HEK293 (cell line): ENCODE measurements at regions not wholly inside any gene's neighbourhood (a gene's known extent, or its start where the extent isn't known, plus 50 kb on each side); places are given as distances from the start of the nearest gene placed in this dataset.

Experiments
- GLIS2 ChIP-seq: fragments of 450-650 bp; formaldehyde crosslinking; IDR thresholded peaks from 2 replicates; pipeline ENCODE4 v1.5.1; 2016; ENCODE audit warnings: missing biosample characterization, missing genetic modification characterization
- ZNF510 ChIP-seq: fragments of 450-650 bp; formaldehyde crosslinking; IDR thresholded peaks from 2 replicates; pipeline ENCODE4 v1.5.1; 2018; ENCODE audit warnings: mild to moderate bottlenecking, missing genetic modification characterization, missing biosample characterization; ENCODE audit not compliant: insufficient replicate concordance
- ZNF777 ChIP-seq: fragments of 450-650 bp; formaldehyde crosslinking; IDR thresholded peaks from 2 replicates; pipeline ENCODE4 v1.5.1; 2017; ENCODE audit warnings: missing biosample characterization, missing genetic modification characterization, borderline replicate concordance
- TF ChIP-seq, protein P1 (sequence below): fragments of 450-650 bp; formaldehyde crosslinking; IDR thresholded peaks from 2 replicates; pipeline ENCODE4 v1.5.1; 2016; ENCODE audit warnings: missing biosample characterization, missing genetic modification characterization

GRCh38 chr2:344811-345210, 56.9 kb upstream of the ALKAL2 start:
- no peak for TF ChIP-seq ZNF777
- TF ChIP-seq ZNF510 (tag by site-specific recombination) = no peak
- TF ChIP-seq, protein P1, sequence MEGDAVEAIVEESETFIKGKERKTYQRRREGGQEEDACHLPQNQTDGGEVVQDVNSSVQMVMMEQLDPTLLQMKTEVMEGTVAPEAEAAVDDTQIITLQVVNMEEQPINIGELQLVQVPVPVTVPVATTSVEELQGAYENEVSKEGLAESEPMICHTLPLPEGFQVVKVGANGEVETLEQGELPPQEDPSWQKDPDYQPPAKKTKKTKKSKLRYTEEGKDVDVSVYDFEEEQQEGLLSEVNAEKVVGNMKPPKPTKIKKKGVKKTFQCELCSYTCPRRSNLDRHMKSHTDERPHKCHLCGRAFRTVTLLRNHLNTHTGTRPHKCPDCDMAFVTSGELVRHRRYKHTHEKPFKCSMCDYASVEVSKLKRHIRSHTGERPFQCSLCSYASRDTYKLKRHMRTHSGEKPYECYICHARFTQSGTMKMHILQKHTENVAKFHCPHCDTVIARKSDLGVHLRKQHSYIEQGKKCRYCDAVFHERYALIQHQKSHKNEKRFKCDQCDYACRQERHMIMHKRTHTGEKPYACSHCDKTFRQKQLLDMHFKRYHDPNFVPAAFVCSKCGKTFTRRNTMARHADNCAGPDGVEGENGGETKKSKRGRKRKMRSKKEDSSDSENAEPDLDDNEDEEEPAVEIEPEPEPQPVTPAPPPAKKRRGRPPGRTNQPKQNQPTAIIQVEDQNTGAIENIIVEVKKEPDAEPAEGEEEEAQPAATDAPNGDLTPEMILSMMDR (tag by site-specific recombination) = no peak
- no peak for TF ChIP-seq GLIS2 (tag by site-specific recombination)
